Loucy (cell line): ENCODE measurements at regions not wholly inside any gene's neighbourhood (a gene's known extent, or its start where the extent isn't known, plus 50 kb on each side); places are given as distances from the start of the nearest gene placed in this dataset.
A peak's percentile ranks its signal among the peaks of the same experiment; 100 is the strongest.

Experiments
- CTCF ChIP-seq: fragments of 200-600 bp; sonication (generic); conservative IDR thresholded peaks from 2 replicates; pipeline ENCODE4 v1.5.1; 2014; ENCODE audit warnings: mild to moderate bottlenecking, antibody characterized with exemption, low read length
- EZH2phosphoT487 ChIP-seq: fragments of 200-600 bp; IDR thresholded peaks from 2 replicates; pipeline ENCODE4 v1.6.1; 2018; ENCODE audit warnings: antibody characterized with exemption, mild to moderate bottlenecking, moderate library complexity, borderline replicate concordance

GRCh38 chr6:14903176-14904038 is 342.5 kb upstream of the JARID2 start:
- 0 out of 2 replicates have a peak, but pooled peaks have one; percentile 16 for TF ChIP-seq CTCF
- TF ChIP-seq EZH2phosphoT487, result no peak
